COLO668 (cell line): ENCODE measurements at regions not wholly inside any gene's neighbourhood (a gene's known extent, or its start where the extent isn't known, plus 50 kb on each side); places are given as distances from the start of the nearest gene placed in this dataset.
"Not testable (repeated sequence)": the region's sequence is repeated elsewhere in the genome, so short reads cannot be mapped to it uniquely, and the experiment has no call there.

Experiments used
- DNase-seq: peaks from one replicate; lab custom pipeline; 2025; ENCODE audit not compliant: unreplicated experiment; lab: John Stamatoyannopoulos, UW

GRCh38 chr4:34953145-34953799, 1291.0 kb downstream of the ARAP2 start:
- DNase-seq, result no peak

GRCh38 chr4:34964613-34965012, 1279.7 kb downstream of the ARAP2 start:
- DNase-seq, result no peak

DNA sequence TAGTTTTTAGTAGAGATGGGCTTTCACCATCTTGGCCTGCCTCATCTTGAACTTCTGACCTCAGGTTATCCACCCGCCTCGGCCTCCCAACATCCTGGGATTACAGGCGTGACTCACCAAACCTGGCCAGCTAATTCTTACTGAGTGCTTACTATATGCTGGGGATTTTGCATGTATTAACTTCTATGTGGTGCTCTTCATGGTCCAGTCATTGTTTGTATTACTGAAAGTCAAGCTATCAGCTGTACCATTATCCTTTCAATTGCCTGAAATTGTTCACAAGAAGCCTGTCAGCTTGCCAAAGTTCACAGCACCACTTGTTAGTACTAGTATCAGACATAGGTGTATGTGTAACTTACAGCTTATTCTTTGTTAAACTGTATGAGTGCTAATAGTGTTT, 1272.1 kb downstream of the ARAP2 start:
- DNase-seq, result no peak

GRCh38 chr4:34973650-34974312, 1270.5 kb downstream of the ARAP2 start:
- DNase-seq, result no peak

GRCh38 chr4:34974313-34974680, 1270.0 kb downstream of the ARAP2 start:
- DNase-seq, result no peak

DNA sequence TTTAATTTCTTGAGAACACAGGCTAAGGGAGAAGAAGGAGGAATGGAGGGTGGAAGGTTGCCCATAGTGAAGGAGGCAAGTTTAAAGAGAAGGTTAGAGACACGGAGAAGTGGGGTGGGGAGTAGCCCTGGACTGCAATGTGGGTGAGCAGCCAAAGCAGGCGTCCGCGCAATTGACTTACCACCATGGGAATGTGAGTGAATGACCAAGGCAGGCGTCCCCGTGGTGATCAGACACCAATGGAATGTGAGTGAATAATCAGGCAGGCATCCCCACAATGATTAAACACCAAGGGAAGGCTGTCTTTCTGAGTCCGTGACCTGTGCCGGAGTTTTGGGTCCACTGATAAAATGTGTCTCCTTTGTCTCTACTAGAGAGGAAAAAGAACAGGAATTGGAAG, 1223.1 kb downstream of the ARAP2 start:
- DNase-seq, result not testable (repeated sequence)

- no peak for DNase-seq
Measured at GRCh38 chr4:35025152-35025834, 1219.0 kb downstream of the ARAP2 start.

- DNase-seq, result no peak
Measured at GRCh38 chr4:35038079-35038805, 1206.1 kb downstream of the ARAP2 start.

DNA sequence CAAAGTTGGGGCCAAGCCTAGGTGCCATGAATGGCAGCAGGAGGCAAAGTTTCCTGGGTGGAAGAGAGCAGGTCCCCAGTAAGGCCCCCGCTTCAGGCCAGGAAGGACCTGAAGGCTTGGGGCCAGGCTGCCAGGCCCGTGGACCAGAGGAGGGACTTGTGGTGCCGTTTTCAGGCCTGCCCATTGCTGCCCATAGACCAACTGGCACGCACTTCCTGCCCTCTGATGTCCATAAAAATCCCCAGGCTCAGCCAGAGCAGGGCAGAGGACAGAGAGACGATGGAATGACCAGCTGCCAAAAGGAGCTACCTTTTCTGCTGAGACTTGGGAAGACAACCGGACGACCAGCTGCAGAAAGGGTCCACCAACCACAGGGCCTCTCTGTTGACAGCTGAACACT, 1205.5 kb downstream of the ARAP2 start:
- DNase-seq, result no peak

DNA sequence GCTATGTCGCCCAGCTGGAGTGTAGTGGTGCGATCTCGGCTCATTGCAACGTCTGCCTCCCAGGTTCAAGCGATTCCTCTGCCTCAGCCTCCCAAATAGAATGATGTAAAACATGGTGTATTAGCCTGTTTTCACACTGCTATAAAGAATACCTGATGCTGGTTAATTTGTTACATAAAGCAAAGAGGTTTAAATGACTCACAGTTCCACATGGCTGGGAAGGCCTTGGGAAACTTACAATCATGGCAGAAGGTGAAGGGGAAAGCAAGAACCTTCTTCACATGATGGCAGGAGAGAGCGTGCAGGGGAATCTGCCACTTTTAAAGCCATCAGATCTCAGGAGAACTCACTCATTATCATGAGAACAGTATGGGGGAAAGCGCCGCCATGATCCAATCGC, 1191.8 kb downstream of the ARAP2 start:
- DNase-seq, result no peak

- DNase-seq, result no peak
Measured at GRCh38 chr4:35063031-35063570, 1181.2 kb downstream of the ARAP2 start.

GRCh38 chr4:35066406-35066805, 1177.9 kb downstream of the ARAP2 start:
- no peak for DNase-seq

- DNase-seq, result no peak
Measured at GRCh38 chr4:35080799-35081198, 1163.5 kb downstream of the ARAP2 start.

DNA sequence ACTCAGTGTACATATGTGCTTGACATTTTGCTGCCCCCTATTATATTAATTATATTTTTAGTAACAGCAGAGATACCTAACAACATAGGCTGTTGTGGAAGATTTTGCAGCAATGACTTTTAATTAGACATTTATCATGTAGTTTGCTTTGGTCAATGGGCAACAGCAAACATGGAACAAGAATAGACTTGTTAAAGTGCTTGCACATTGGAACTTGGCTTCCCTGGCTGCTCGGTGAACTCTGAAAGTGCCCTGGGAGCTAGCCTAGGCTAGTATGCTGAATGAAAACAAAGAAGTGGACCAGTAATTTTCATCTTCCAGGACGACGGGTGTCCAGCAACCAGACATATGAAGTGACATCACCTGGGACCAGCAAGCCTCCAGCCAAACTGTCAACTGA, 1157.1 kb downstream of the ARAP2 start:
- peak; percentile 24 for DNase-seq

GRCh38 chr4:35100932-35101331, 1143.4 kb downstream of the ARAP2 start:
- no peak for DNase-seq

DNA sequence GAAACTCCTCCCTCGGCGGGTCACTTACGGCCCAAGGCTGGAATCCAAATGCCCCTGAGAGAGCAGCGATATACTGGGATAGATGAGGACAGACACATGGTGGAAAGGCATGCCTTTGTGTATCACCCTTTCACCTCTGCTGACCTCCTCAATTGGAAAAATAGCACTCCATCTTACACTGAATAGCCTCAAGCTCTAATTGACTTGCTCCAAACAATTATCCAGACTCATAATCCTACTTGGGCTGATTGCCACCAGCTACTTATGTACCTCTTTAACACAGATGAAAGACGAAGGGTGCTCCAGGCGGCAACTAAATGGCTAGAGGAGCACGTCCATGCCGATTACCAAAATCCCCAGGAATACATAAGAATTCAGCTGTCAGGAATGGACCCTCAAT, 1142.2 kb downstream of the ARAP2 start:
- no peak for DNase-seq

- peak; percentile 50 for DNase-seq
Measured at GRCh38 chr4:35105486-35105885, 1138.8 kb downstream of the ARAP2 start.

- peak; percentile 32 for DNase-seq
Measured at GRCh38 chr4:35106091-35106734, 1138.1 kb downstream of the ARAP2 start.

DNA sequence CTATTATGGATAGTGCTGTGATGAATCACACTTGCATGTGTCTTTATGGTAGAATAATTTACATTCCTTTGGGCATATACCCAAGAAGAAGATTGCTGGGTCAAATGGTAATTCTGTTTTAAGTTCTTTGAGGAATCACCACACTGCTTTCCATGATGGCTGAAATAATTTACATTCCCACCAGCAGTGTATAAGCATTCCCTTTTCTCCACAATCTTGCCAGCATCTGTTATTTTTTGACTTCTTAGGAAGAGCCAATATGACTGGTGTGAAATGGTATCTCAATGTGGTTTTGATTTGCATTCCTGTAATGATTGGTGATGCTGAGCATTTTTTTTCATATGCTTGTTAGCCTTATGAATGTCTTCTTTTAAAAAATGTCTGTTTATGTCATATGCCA, 1120.2 kb downstream of the ARAP2 start:
- DNase-seq, result no peak

GRCh38 chr4:35125995-35126712, 1118.2 kb downstream of the ARAP2 start:
- DNase-seq, result peak; percentile 78
